CD4-positive, CD25-positive, alpha-beta regulatory T cell (primary cell): ENCODE measurements at regions not wholly inside any gene's neighbourhood (a gene's known extent, or its start where the extent isn't known, plus 50 kb on each side); places are given as distances from the start of the nearest gene placed in this dataset.

Source experiments
- ATAC-seq, 2 donors: fragments of 150-1000 bp; cut with Tn5 transposase; one replicate each; pipeline ENCODE4 v1.10.0; 2021; ENCODE audit warnings: low read depth in 2 of 2, moderate number of reproducible peaks in 2 of 2, moderate library complexity in 1 of 2
- DNase-seq, 3 donors: peaks; one replicate each; pipeline versions ENCODE4 v3.0.0 to v3.0.0-alpha.2; 2012 to 2022; ENCODE audit warnings: mixed read lengths in 1 of 3
- H3K27ac ChIP-seq: one replicate; pipeline ENCODE4 v1.7.0; 2013; ENCODE audit warnings: mild to moderate bottlenecking, low read length; ENCODE audit not compliant: insufficient read depth, poor library complexity, severe bottlenecking
- H3K27me3 ChIP-seq: one replicate; pipeline ENCODE4 v1.7.0; 2013; ENCODE audit warnings: low read length; ENCODE audit not compliant: control insufficient read depth, insufficient read depth
- H3K36me3 ChIP-seq: one replicate; pipeline ENCODE4 v1.7.0; 2013; ENCODE audit warnings: mild to moderate bottlenecking, low read length, moderate library complexity; ENCODE audit not compliant: control insufficient read depth, insufficient read depth
- H3K4me1 ChIP-seq: 2 replicates; pipeline ENCODE4 v1.7.0; 2013; ENCODE audit warnings: mild to moderate bottlenecking, low read length; ENCODE audit not compliant: insufficient read depth, control insufficient read depth, poor library complexity, severe bottlenecking
- H3K4me3 ChIP-seq: one replicate; pipeline ENCODE4 v1.7.0; 2013; ENCODE audit warnings: low read depth, mild to moderate bottlenecking, low read length, moderate library complexity
- H3K9me3 ChIP-seq, 2 experiments: 1 replicate in 1 of 2; 2 replicates in 1 of 2; pipeline ENCODE4 v1.7.0; 2013; ENCODE audit warnings: low read length in 2 of 2, mild to moderate bottlenecking in 1 of 2, moderate library complexity in 1 of 2; ENCODE audit not compliant: control insufficient read depth in 2 of 2
- H3K27ac Mint-ChIP-seq, 3 donors: one replicate each; pipeline ENCODE4 v1.8.0; 2020 to 2022; ENCODE audit warnings: mild to moderate bottlenecking in 3 of 3, mixed read lengths in 3 of 3, moderate library complexity in 2 of 3
- H3K27me3 Mint-ChIP-seq: one replicate; pipeline ENCODE4 v1.8.0; 2022; ENCODE audit warnings: mild to moderate bottlenecking, mixed read lengths
- H3K36me3 Mint-ChIP-seq: one replicate; pipeline ENCODE4 v1.8.0; 2020; ENCODE audit warnings: mixed read lengths
- H3K4me1 Mint-ChIP-seq, 4 donors: one replicate each; pipeline ENCODE4 v1.8.0; 2020 to 2022; ENCODE audit warnings: mixed read lengths in 4 of 4, mild to moderate bottlenecking in 1 of 4
- H3K4me3 Mint-ChIP-seq, 4 donors: one replicate each; pipeline ENCODE4 v1.8.0; 2020 to 2022; ENCODE audit warnings: mild to moderate bottlenecking in 4 of 4, mixed read lengths in 4 of 4, moderate library complexity in 3 of 4
- H3K9me3 Mint-ChIP-seq, 7 donors: one replicate each; pipeline ENCODE4 v1.8.0; 2020 to 2022; ENCODE audit warnings: mixed read lengths in 7 of 7, mild to moderate bottlenecking in 3 of 7, moderate library complexity in 2 of 7

DNA sequence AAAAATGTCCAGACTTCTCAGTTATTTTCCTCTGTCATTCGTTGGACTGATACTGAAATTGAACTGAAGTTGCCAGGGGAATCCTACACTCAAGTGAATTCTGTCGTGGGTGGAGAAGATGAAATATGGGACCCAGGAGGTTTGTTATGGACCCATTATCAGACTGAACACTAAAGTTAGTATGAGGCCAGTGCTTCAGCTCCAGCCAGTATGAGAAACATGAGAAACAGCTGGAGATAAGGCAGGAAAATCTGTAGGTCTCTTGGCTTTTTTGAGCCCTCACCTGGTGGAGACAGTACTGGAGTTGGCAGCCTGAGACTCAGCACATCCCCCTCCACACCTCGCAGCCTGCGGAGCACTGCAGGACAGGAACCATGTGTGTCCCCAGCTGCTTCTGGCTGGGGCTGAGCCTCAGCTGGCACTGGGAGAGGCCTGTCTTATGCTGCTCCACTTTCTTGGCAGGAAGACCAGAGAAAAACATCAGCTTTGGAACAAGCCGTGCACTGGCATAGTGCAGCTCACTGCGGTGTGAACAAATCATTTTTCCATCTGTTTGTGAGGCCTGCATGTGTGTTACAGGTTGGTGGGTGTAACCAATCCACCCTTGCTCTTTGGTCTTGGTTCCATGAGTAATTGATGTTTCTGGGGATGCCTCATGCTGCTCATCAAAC lies 641.0 kb downstream of the FGF9 start:
- no peak for ATAC-seq
- Histone ChIP-seq H3K27ac (no peak overlapping the region), H3K27me3 (no peaks in the 10 kb centered on the region), H3K4me1 (no peaks in the 10 kb centered on the region), H3K36me3 (no peaks in the 10 kb centered on the region), H3K4me3 (no peak overlapping the region), H3K9me3 (no peaks in the 10 kb centered on the region)
- H3K9me3 Mint-ChIP-seq: peaks cover 0 to 10% (median 4%) of the 10 kb centered on the region in 7 donors
- H3K4me3 Mint-ChIP-seq: no peak overlapping the region
- H3K27ac Mint-ChIP-seq: no peak overlapping the region
- no peaks in the 10 kb centered on the region for H3K4me1 Mint-ChIP-seq
- no peaks in the 10 kb centered on the region for H3K27me3 Mint-ChIP-seq
- no peak for DNase-seq
- no peaks in the 10 kb centered on the region for H3K36me3 Mint-ChIP-seq

DNA sequence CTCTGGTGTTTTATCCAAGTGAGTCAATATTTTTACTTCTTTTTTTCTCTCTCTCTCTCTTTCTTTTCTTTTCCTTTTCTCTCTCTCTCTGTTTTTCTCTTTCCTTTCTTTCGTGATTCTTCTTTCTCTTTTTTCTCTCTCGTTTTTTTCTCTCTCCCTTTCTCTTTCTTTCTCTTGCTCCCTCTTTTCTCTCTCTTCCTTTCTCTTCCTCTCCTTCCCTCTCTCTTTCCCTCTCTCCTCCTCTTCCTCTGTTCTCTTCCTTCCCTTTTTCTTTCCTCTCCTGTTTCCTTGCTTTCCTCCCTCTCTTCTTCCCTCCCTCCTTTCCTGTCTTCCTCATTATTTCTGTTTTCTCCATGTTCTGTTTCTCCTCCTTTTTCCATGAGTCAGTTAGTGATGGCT lies 641.5 kb downstream of the FGF9 start:
- Mint-ChIP-seq H3K4me1 (no peaks in the 10 kb centered on the region), H3K4me3 (no peak overlapping the region), H3K36me3 (no peaks in the 10 kb centered on the region), H3K9me3 (peaks cover 0 to 10% (median 3%) of the 10 kb centered on the region in 7 donors), H3K27ac (no peak overlapping the region), H3K27me3 (no peaks in the 10 kb centered on the region)
- ATAC-seq: no peak
- H3K4me1 ChIP-seq: no peaks in the 10 kb centered on the region
- no peaks in the 10 kb centered on the region for H3K27me3 ChIP-seq
- H3K27ac ChIP-seq: no peak overlapping the region
- H3K4me3 ChIP-seq: no peak overlapping the region
- H3K9me3 ChIP-seq: no peaks in the 10 kb centered on the region
- DNase-seq: no peak
- H3K36me3 ChIP-seq: no peaks in the 10 kb centered on the region

DNA sequence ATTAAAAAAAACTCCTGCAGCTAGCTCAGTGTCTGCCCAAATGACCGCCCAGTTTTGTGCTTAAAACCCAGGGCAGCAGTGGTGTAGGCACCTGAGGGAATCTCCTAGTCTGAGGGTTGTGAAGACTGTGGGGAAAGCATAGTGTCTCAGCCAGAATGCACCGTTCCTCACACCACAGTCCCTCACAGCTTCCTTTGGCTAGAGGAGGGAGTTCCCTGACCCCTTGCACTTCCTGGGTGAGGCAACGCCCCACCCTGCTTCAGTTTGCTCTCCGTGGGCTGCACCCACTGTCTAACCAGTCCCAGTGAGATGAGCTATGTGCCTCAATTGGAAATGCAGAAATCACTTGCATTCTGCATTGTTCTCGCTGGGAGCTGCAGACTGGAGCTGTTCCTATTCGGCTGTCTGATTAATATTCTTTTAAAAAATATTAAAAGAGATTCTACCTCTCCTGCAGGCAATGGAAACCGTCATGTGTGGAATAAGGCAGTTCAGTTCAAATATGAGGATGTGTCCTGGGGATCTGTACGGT lies 645.7 kb downstream of the FGF9 start:
- ATAC-seq (no peak), DNase-seq (no peak)
- H3K9me3 ChIP-seq: no peaks in the 10 kb centered on the region
- Mint-ChIP-seq H3K9me3 (peaks cover 0 to 8% (median 0%) of the 10 kb centered on the region in 7 donors), H3K27ac (no peak overlapping the region), H3K36me3 (no peaks in the 10 kb centered on the region), H3K4me1 (no peaks in the 10 kb centered on the region), H3K27me3 (no peaks in the 10 kb centered on the region), H3K4me3 (no peak overlapping the region)
- H3K27ac ChIP-seq: no peak overlapping the region
- no peaks in the 10 kb centered on the region for H3K4me1 ChIP-seq
- no peaks in the 10 kb centered on the region for H3K36me3 ChIP-seq
- H3K4me3 ChIP-seq: no peak overlapping the region
- H3K27me3 ChIP-seq: no peaks in the 10 kb centered on the region

DNA sequence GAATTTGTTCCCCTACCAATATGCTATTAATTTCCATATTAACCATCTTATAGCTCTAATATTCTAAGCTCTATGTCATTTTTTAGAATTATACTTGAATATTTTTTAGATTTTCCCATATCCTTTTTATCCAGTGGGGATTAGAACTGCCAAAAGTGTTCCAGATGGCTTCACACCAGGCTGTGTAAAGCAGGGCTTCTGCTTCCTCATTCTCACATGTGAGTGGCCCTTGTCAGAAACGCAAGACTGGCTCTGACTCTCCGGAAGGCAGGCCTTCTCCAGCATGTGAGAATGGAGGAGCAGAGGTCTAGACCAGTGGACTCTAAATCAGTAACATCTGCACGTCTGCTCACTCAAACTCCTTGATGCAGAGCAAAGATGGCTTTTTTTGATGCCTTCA lies 650.1 kb downstream of the FGF9 start:
- H3K27ac Mint-ChIP-seq: no peak overlapping the region
- Histone ChIP-seq H3K27me3 (no peaks in the 10 kb centered on the region), H3K36me3 (no peaks in the 10 kb centered on the region), H3K27ac (no peak overlapping the region), H3K4me3 (no peak overlapping the region), H3K9me3 (no peaks in the 10 kb centered on the region), H3K4me1 (no peaks in the 10 kb centered on the region)
- DNase-seq: no peak
- no peaks in the 10 kb centered on the region for H3K36me3 Mint-ChIP-seq
- no peaks in the 10 kb centered on the region for H3K4me1 Mint-ChIP-seq
- H3K9me3 Mint-ChIP-seq: peaks cover 0 to 10% (median 0%) of the 10 kb centered on the region in 7 donors
- ATAC-seq: no peak
- no peaks in the 10 kb centered on the region for H3K27me3 Mint-ChIP-seq
- H3K4me3 Mint-ChIP-seq: no peak overlapping the region

DNA sequence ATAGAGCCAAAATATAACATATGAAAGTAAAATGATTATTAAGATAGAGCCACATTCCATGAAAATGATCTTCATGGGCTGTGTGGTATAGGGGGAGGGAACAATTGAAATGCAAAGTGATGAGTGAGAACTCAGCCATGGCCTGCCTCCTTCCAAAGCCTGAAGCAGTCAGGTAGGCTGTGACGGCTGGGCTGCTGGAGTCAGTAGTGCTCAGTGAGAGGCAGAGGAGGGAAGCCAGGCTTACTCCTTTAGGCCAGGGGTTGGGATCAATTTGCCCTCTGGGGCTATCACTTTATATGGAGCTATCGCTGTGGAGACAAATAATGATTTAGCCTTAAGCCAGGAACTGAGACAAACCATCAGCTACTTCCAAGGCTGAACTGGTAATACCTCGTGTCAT lies 654.9 kb downstream of the FGF9 start:
- no peaks in the 10 kb centered on the region for H3K27me3 ChIP-seq
- H3K36me3 Mint-ChIP-seq: no peaks in the 10 kb centered on the region
- H3K4me1 ChIP-seq: no peaks in the 10 kb centered on the region
- no peaks in the 10 kb centered on the region for H3K9me3 ChIP-seq
- H3K27ac Mint-ChIP-seq: no peak overlapping the region
- ATAC-seq (no peak), DNase-seq (no peak)
- H3K9me3 Mint-ChIP-seq: peaks cover 0 to 4% (median 0%) of the 10 kb centered on the region in 7 donors
- H3K4me1 Mint-ChIP-seq: no peaks in the 10 kb centered on the region
- no peak overlapping the region for H3K4me3 ChIP-seq
- H3K4me3 Mint-ChIP-seq: peak overlapping the region in 1 of 4 donors; percentile 27
- H3K36me3 ChIP-seq: no peaks in the 10 kb centered on the region
- no peak overlapping the region for H3K27ac ChIP-seq
- H3K27me3 Mint-ChIP-seq: no peaks in the 10 kb centered on the region

DNA sequence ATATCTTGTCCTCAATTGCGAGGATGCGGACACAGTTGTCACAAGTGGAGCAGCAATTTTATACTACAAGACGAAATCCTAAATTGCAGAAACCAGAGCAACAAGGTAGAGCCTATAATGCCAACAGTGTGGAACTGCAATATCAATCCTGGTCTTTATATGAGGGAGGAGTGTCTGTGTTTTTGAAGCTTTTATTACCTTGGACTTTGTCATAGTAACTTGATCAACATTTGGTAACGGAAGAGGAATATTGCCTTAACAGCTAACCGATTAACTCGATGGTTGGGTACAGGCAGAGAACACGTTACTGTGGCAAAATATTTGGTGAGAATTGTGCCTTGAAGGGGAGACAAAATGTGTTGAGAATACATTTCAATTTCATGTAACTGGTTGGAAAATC lies 661.5 kb downstream of the FGF9 start:
- H3K36me3 ChIP-seq: no peaks in the 10 kb centered on the region
- Mint-ChIP-seq H3K4me3 (no peak overlapping the region), H3K4me1 (no peaks in the 10 kb centered on the region), H3K27ac (no peak overlapping the region), H3K27me3 (no peaks in the 10 kb centered on the region), H3K36me3 (no peaks in the 10 kb centered on the region), H3K9me3 (peaks cover 0 to 5% (median 0%) of the 10 kb centered on the region in 7 donors)
- no peaks in the 10 kb centered on the region for H3K9me3 ChIP-seq
- H3K27ac ChIP-seq: no peak overlapping the region
- H3K4me1 ChIP-seq: no peaks in the 10 kb centered on the region
- no peaks in the 10 kb centered on the region for H3K27me3 ChIP-seq
- no peak overlapping the region for H3K4me3 ChIP-seq
- DNase-seq: no peak
- ATAC-seq: no peak

DNA sequence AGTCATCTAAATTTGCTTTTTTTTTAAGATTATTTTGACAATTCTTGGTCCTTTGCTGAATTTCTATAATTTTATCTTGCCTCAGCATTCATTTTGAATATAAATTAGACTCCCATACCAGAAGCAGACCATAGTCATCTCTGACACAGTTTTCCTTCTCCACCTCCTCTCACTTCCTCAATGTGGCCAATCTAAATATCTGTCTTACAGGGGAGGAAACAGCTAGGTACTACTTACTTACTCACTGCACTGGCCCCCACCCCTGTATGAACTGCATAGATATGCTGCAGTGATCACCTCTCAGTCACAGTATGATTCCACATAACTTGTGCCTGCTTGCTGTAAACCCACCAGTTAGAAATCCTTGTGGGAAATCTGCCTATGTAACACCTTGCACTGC lies 665.6 kb downstream of the FGF9 start:
- Mint-ChIP-seq H3K36me3 (no peaks in the 10 kb centered on the region), H3K4me3 (no peak overlapping the region), H3K27me3 (no peaks in the 10 kb centered on the region), H3K4me1 (no peaks in the 10 kb centered on the region), H3K9me3 (peaks cover 0 to 12% (median 4%) of the 10 kb centered on the region in 7 donors), H3K27ac (no peak overlapping the region)
- Histone ChIP-seq H3K27ac (no peak overlapping the region), H3K4me3 (no peak overlapping the region), H3K4me1 (no peaks in the 10 kb centered on the region), H3K36me3 (no peaks in the 10 kb centered on the region), H3K9me3 (no peaks in the 10 kb centered on the region), H3K27me3 (no peaks in the 10 kb centered on the region)
- ATAC-seq (no peak), DNase-seq (no peak)

DNA sequence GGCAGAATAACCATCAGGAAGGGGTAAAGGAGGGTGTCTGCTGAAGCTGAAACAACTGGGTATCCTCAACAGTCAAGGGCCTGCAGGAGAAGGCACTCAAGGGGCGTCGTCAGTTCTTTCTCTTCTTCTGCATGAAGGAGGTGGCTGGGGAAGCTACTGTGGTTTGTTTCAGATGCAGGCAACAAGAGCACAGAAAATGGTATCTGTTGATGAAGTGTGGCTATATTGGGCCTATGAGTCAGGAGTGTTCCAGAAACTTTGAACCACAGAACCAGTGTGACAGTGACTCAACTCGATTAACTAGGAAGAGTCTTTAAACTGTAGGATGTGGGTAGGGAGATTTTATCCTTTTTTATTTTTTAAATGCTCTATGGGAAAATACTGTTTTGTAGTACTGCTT lies 686.3 kb downstream of the FGF9 start:
- Mint-ChIP-seq H3K4me1 (no peaks in the 10 kb centered on the region), H3K27me3 (no peaks in the 10 kb centered on the region), H3K27ac (no peak overlapping the region), H3K9me3 (peaks cover 0 to 6% (median 3%) of the 10 kb centered on the region in 7 donors), H3K4me3 (no peak overlapping the region), H3K36me3 (no peaks in the 10 kb centered on the region)
- Histone ChIP-seq H3K4me3 (no peak overlapping the region), H3K27me3 (no peaks in the 10 kb centered on the region), H3K4me1 (no peaks in the 10 kb centered on the region), H3K9me3 (peaks cover 0 to 4% of the 10 kb centered on the region in 2 experiments), H3K27ac (no peak overlapping the region), H3K36me3 (no peaks in the 10 kb centered on the region)
- ATAC-seq (no peak), DNase-seq (no peak)
